Panc1 (cell line): ENCODE measurements at regions not wholly inside any gene's neighbourhood (a gene's known extent, or its start where the extent isn't known, plus 50 kb on each side); places are given as distances from the start of the nearest gene placed in this dataset.
"Not testable (repeated sequence)": the region's sequence is repeated elsewhere in the genome, so short reads cannot be mapped to it uniquely, and the experiment has no call there.

Experiments
- ATAC-seq: fragments of 200-7000 bp; cut with Tn5 transposase; 2 replicates; pipeline ENCODE4 v1.9.1; 2020; ENCODE audit warnings: mild to moderate bottlenecking, moderate library complexity
- BruUV-seq: library from RNA; stranded (reverse); fragments of 400-500 nt; replicated peaks from 2 replicates; lab custom pipeline; 2021; lab: Mats Ljungman, UMichigan
- CTCF ChIA-PET: fragments of 300-600 bp; sonication (Branson Sonifier 250); formaldehyde crosslinking; loops from one replicate; lab custom pipeline; 2022; ENCODE audit warnings: antibody characterized with exemption; lab: Charles Lee
- POLR2A ChIA-PET: fragments of 300-600 bp; sonication (Branson Sonifier 250); formaldehyde crosslinking; loops from one replicate; lab custom pipeline; 2022; ENCODE audit warnings: antibody characterized with exemption; lab: Charles Lee
- DNase-seq: peaks from one replicate; pipeline ENCODE4 v3.0.0-alpha.2; 2010; ENCODE audit warnings: low read depth, low spot score
- H3K27ac ChIP-seq: 2 replicates; pipeline ENCODE4 v1.5.1; 2011; ENCODE audit warnings: mild to moderate bottlenecking, low read length, inconsistent platforms
- H3K27me3 ChIP-seq: fragments of 200-500 bp; sonication (Bioruptor generic); 2 replicates; pipeline ENCODE4 v1.6.0; 2014; ENCODE audit warnings: low read length, inconsistent platforms; ENCODE audit not compliant: control insufficient read depth, insufficient read depth
- H3K36me3 ChIP-seq: fragments of 200-500 bp; sonication (Bioruptor generic); 2 replicates; pipeline ENCODE4 v1.5.1; 2014; ENCODE audit warnings: inconsistent platforms, mild to moderate bottlenecking, low read length, moderate library complexity; ENCODE audit not compliant: control insufficient read depth, insufficient read depth
- H3K4me1 ChIP-seq: 2 replicates; pipeline ENCODE4 v1.5.1; 2011; ENCODE audit warnings: inconsistent platforms, mild to moderate bottlenecking, low read length, moderate library complexity; ENCODE audit not compliant: control insufficient read depth, insufficient read depth
- H3K4me3 ChIP-seq, 2 experiments: 2 replicates each; pipeline ENCODE4 v1.5.1; 2011 to 2012; ENCODE audit warnings: low read depth in 2 of 2, low read length in 2 of 2, mild to moderate bottlenecking in 2 of 2, inconsistent platforms in 1 of 2, moderate library complexity in 1 of 2
- H3K9me3 ChIP-seq: fragments of 200-500 bp; sonication (Bioruptor generic); 2 replicates; pipeline ENCODE4 v1.5.1; 2014; ENCODE audit warnings: low read depth, mild to moderate bottlenecking, inconsistent platforms, low read length, moderate library complexity; ENCODE audit not compliant: control insufficient read depth, insufficient read depth
- POLR2AphosphoS5 ChIP-seq: IDR thresholded peaks from 2 replicates; pipeline ENCODE4 v1.6.1; 2012; ENCODE audit warnings: mild to moderate bottlenecking, low read depth, low read length, moderate library complexity
- REST ChIP-seq, 2 experiments: IDR thresholded peaks; 2 replicates each; pipeline ENCODE4 v1.6.1; 2011 to 2012; ENCODE audit warnings: low read depth in 2 of 2, control low read depth in 1 of 2, low read length in 1 of 2, mild to moderate bottlenecking in 1 of 2, moderate library complexity in 1 of 2; ENCODE audit not compliant: insufficient read depth in 1 of 2
- SIN3A ChIP-seq: IDR thresholded peaks from 2 replicates; pipeline ENCODE4 v1.6.1; 2012; ENCODE audit warnings: low read depth, mild to moderate bottlenecking, low read length, moderate library complexity, borderline replicate concordance; ENCODE audit not compliant: insufficient read depth
- TCF7L2 ChIP-seq: IDR thresholded peaks from 2 replicates; pipeline ENCODE4 v1.6.1; 2011; ENCODE audit warnings: mild to moderate bottlenecking, low read depth, low read length, inconsistent platforms
- in situ Hi-C: cut with HindIII; loops from 2 replicates; pipeline ENCODE4 v1.10.0; 2016; ENCODE audit warnings: low sequenced_read_pairs, low pct_unique_long_range_greater_than_20kb
- intact Hi-C: fragments of 100-400 bp; cut with micrococcal nuclease; formaldehyde crosslinking; loops from one replicate; pipeline ENCODE4 v1.10.0; 2022; ENCODE audit not compliant: unreplicated experiment
- TF ChIP-seq, protein P1 (sequence below): fragments of 450-650 bp; IDR thresholded peaks from 2 replicates; pipeline ENCODE4 v1.5.1; 2017; ENCODE audit warnings: mild to moderate bottlenecking

GRCh38 chr6:141370438-141370837 lies 762.3 kb upstream of the GJE1 start:
- intact Hi-C loops: no loop called here
- TF ChIP-seq REST (IDR thresholded peaks at IDR 0.05; ENCODE audit: insufficient read depth in 1 of 2, low read depth in 2 of 2, low read length in 1 of 2) (no peak), SIN3A (no peak), TCF7L2 (no peak), POLR2AphosphoS5 (no peak)
- TF ChIP-seq, protein P1, sequence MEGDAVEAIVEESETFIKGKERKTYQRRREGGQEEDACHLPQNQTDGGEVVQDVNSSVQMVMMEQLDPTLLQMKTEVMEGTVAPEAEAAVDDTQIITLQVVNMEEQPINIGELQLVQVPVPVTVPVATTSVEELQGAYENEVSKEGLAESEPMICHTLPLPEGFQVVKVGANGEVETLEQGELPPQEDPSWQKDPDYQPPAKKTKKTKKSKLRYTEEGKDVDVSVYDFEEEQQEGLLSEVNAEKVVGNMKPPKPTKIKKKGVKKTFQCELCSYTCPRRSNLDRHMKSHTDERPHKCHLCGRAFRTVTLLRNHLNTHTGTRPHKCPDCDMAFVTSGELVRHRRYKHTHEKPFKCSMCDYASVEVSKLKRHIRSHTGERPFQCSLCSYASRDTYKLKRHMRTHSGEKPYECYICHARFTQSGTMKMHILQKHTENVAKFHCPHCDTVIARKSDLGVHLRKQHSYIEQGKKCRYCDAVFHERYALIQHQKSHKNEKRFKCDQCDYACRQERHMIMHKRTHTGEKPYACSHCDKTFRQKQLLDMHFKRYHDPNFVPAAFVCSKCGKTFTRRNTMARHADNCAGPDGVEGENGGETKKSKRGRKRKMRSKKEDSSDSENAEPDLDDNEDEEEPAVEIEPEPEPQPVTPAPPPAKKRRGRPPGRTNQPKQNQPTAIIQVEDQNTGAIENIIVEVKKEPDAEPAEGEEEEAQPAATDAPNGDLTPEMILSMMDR: no peak
- Histone ChIP-seq H3K4me3 (no peak overlapping the region), H3K27me3 (no peaks in the 10 kb centered on the region), H3K27ac (no peak overlapping the region), H3K9me3 (no peaks in the 10 kb centered on the region), H3K36me3 (no peaks in the 10 kb centered on the region), H3K4me1 (no peaks in the 10 kb centered on the region)
- ChIA-PET CTCF (no interaction called here), POLR2A (no interaction called here)
- ATAC-seq (no peak), DNase-seq (no peak)
- in situ Hi-C loops: no loop called here
- no TSS peak for BruUV-seq

DNA sequence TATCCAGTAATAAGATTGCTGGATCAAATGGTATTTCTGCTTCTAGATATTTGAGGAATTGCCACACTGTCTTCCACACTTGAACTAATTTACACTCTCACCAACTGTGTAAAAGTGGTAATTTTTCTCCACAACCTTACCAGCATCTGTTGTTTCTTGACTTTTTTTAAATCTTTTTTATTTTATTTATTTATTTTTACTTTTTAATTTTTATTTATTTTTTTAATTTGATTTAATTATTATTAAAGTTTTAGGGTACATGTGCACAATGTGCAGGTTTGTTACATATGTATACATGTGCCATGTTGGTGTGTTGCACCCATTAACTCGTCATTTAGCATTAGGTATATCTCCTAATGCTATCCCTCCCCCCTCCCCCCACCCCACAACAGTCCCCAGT lies 765.9 kb upstream of the GJE1 start:
- H3K4me3 ChIP-seq, BruUV-seq, POLR2A ChIA-PET, H3K9me3 ChIP-seq, ATAC-seq, CTCF ChIA-PET, DNase-seq, in situ Hi-C loops, H3K27ac ChIP-seq, H3K27me3 ChIP-seq, intact Hi-C loops, H3K36me3 ChIP-seq, H3K4me1 ChIP-seq: not testable (repeated sequence)

- intact Hi-C loops: no loop called here
- no peaks in the 10 kb centered on the region for H3K9me3 ChIP-seq
- no peaks in the 10 kb centered on the region for H3K36me3 ChIP-seq
- no peak overlapping the region for H3K27ac ChIP-seq
- in situ Hi-C loops: no loop called here
- CTCF ChIA-PET: no interaction called here
- no peak for TF ChIP-seq REST (IDR thresholded peaks at IDR 0.05; ENCODE audit: insufficient read depth in 1 of 2, low read depth in 2 of 2, low read length in 1 of 2)
- TF ChIP-seq, protein P1: no peak
- TF ChIP-seq POLR2AphosphoS5: no peak
- no peak for TF ChIP-seq TCF7L2
- TF ChIP-seq SIN3A: no peak
- ATAC-seq (no peak), DNase-seq (no peak)
- H3K27me3 ChIP-seq: no peaks in the 10 kb centered on the region
- POLR2A ChIA-PET: no interaction called here
- H3K4me3 ChIP-seq: no peak overlapping the region
- no TSS peak for BruUV-seq
- H3K4me1 ChIP-seq: no peaks in the 10 kb centered on the region
Observed at GRCh38 chr6:141364694-141365093, 768.0 kb upstream of the GJE1 start.
